ENCODE measurements at regions not wholly inside any gene's neighbourhood (a gene's known extent, or its start where the extent isn't known, plus 50 kb on each side); places are given as distances from the start of the nearest gene placed in this dataset.

DNA sequence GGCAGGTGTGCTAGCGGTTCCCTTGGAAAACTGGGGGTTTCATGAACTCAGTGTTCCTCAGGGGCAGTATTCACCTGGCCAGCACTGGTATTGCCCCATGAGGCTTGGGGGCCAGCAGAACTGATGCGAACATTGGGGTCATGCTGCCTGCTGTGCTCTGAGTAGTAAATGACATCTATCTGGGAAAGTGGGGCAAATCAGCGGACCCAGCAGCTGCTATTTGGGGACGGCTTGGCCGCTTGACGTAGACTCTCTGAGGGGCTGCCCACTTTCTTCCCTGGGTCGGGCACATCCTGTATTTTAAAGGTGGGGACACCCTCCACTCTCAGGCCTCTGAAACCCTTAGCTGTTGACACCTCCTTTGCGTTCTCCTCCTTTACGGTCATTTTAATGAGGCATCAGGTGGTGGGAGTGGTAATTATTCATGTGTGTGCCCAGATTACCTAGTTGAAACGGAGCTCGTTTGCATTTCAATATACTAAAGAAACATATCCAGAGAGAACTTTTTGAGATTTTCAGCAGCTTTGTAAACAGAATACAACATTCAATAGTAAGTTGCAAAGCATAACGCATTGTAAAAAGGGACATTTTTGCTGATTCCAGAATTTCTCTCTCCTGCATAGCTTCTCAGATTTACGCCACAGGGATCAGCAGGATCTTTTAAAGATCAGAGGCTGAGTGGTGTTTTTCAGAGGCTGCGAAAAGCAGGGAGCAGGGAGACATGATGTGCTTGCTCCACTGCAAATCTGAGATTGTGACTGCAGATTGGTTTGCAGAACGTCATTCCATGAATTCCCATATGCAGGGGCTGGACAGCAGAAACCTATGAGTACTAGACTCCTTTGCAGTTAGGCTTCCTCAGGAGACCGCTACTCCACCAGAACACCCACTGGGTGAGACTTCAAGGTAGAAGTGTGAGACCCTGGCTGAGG lies 56.8 kb upstream of the ZFR start:
- DNase-seq: no peak

DNA sequence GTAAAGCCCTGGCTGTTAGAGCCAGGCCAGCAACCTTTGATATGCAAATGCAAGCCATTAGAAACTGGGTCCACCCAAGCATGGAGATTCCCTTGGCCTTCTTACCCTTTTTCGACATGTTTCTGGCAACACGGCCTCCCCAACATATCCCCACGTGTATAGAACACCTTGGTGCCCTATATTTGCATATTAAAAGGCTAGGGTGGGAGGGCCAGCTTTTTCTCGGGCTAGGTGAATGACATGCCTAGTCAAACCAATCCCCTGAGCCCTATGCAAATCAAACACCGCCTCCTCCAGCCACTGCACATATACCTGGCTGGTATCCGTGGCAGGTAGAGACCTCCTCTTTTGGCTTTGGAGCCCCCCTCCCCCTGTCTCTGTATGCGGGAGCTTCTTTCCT lies 55.6 kb upstream of the ZFR start:
- DNase-seq: no peak

DNA sequence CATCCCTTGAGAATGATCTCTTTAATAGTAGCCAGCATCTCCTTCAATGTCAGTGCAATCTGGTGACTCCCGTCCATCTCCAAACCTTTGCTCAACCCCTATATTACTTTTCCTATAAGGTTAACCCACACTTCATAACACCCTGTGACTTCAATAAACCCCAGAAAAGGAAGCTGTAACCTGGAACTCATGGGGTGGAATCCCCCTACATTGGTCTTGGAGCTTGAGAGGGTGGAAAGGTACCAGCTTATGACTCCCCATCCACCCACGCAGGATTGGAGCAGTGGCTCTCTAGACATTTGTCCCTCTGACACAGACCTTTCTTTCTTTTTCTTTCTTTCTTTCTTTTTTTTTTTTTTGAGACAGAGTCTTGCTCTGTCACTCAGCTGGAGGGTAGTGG lies 54.7 kb upstream of the ZFR start:
- DNase-seq: no peak

DNA sequence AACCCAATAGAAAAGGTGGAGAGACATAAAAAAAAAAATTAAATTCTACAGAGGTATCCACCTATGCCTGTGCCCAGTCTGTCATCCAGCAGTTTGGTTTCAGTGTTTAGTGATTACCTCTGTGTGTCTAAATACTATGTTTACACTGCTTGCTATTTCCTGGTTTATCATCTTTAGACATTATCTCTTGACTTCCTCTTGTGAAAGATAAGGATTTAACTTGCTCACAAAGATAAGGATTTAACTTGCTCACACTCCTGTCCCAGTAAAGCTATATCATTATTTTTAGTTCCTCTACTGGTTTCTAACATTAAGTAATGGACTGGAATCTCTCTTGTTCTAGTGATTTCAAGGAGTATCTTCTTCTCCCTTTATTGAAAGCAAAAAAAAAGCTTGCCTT lies 53.9 kb upstream of the ZFR start:
- no peak for DNase-seq

DNA sequence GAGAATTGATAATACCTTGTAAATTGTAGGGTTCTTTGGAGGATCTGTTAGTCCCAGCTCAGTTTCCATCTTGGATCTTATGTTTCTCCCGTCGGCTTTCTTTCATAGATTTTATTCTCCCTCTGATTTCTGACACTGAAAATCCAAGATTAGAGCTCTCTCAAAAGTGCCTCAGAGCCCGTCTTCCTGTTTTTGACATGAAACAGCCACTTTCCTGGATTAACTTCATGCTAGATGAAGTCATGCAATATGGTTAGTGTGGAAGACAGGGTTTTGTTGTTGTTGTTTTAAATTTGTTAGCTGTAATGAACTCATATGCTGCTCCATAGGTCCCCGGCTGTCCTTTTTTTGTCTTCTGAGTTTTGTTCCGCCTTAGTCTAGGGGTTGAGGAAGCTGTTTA lies 51.6 kb upstream of the ZFR start:
- DNase-seq: no peak

DNA sequence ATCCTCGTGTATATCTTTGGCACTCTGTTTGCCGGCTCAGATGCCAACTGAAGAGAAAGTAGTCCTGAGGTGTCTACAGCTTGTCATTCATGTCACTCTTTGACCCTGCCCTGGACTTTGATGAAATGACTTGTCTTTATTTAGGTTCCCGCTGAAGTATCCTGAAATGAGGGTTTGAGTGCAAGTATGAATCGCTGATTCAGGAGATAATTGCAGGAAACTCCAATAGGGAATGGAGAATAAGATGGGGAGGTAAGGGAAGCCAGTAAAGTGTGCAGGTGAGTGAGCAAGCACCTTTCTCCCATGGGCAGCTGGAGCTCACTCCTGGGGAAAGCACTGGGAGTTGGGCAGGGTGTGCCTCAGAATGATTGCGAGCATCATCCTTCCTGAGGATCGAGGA lies 50.3 kb upstream of the ZFR start:
- DNase-seq: no peak

Measured in hippocampal formation (tissue), 2 donors.